ENCODE measurements at regions not wholly inside any gene's neighbourhood (a gene's known extent, or its start where the extent isn't known, plus 50 kb on each side); places are given as distances from the start of the nearest gene placed in this dataset.
"Not testable (repeated sequence)": the region's sequence is repeated elsewhere in the genome, so short reads cannot be mapped to it uniquely, and the experiment has no call there.

DNA sequence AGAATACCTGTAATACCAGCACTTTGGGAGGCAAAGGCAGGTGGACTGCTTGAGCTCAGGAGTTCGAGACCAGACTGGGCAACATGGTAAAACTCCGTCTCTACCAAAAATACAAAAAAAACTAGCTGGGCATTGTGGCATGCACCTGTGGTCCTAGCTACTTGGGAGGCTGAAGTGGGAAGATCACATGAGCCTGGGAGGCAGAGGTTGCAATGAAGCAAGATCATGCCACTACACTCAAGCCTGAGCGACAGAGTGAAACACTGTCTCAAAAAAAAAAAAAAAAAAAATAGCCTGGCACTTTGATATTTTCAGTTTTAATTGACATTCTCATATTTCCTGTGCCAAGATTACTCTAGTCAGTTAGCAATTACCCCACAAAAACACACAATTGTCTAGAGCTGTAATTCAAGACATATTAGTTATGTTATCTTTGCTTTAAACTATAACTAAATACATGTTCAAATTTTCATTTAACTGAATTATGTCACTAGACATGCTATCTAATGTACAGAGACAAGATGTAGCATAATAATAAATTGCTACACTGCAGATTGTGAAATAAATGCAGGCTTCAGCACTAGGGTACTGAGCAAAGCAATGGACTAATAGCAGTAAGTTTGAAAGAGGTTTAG lies 378.2 kb upstream of the GRAMD2B start:
- no peak for DNase-seq

DNA sequence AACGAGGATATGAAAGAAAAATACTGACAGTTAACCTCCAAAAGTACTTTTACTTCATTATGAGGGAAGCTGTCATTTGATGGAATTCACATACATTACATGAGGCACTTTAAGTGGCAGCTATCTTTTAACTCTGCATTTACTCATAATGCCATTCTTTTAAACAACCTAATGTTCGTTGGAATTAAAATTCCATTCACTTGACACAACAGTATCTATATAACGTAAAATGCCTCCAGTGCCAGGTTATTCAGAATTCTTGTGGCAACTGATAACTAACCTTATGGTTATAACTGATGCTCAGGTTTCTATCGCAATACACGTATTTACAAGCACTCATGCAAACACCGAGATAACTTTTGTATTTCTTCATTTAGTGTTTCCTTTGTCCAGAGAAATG lies 376.9 kb upstream of the GRAMD2B start:
- no peak for DNase-seq

DNA sequence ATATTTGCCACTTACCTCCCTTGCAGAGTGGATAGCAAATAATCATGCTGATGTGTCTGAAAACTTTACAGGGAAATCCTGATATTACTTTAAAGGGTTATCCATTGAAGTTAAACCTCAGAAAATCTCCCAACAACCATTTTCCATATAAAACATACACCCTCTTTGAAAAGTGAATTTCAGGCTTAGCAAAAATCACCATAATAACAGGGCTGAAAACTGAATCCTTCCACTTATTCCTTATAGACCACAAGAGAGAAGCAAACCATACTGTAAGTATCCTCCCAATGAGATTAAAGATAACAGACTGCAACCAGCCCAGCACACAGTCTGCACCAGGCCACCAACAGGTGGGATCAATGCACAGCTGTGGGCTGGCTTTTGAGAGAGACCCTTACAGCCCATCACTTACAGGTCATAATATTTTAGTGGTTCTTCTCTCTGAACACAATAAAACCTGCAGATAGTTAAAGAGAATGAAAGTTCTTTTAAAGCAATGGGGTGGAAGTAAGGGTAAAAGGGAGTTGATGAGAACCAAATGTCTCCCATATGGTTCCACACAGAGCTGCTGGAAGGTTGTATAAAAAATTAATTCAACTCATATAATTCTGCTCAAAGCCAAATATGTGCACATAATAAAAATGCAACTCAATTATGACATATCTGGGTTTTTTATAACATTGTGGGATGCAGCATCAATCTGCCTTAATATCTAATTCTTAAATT lies 376.2 kb upstream of the GRAMD2B start:
- DNase-seq: no peak

DNA sequence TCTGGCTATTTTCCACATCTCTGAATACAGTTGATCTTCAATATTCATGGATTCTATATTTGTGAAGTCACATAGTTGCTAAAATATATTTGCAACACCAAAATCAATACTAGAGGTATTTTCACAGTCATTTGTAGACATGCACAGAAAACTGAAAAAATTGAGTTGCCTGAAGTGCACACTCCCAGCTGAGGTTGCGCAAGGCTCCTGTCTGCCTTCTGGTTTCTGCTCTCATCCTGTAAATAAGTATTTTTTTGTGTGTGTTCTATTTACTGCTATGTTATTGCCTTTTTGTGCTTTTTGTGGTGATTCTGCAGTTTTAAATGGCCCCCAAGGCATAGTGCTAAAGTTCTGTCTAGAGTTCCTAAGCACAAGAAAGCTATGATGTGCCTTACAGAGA lies 371.1 kb upstream of the GRAMD2B start:
- DNase-seq: no peak

DNA sequence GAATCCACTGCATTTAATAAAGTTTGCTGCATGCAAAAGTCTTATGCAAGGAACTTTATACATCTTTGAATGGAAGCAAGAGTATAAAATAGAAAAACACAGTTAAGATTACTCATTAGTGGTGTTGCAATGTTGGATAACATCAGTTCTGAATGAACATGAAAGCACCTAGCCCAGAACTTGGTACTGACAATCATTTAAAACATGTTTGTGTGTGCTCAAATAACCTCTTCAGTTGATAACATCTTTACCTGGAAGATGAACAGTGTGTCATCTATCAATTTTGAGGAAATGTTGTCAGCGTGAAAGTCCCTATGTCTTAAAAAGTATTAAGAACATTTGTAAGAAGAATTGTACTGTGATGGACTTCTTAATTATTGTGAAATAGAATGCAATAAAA lies 370.4 kb upstream of the GRAMD2B start:
- DNase-seq: no peak

DNA sequence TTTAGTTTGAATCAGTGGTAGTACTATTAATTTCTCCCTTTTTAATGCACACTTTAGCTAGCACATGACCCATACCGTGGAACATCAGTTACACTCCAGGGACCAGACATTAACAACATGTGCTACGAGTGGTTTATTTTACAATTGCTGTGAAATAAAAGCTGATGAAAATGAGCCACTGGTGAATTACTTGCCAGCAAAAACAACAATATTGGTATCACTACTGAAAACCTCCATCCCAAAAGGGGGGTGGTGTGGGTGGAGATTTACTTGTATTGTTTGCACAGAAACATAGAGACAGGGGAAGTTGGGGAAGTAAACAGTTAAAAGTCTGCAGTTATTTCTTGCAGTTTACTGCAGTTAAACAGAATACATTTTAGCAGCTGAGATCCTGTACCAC lies 369.6 kb upstream of the GRAMD2B start:
- no peak for DNase-seq

DNA sequence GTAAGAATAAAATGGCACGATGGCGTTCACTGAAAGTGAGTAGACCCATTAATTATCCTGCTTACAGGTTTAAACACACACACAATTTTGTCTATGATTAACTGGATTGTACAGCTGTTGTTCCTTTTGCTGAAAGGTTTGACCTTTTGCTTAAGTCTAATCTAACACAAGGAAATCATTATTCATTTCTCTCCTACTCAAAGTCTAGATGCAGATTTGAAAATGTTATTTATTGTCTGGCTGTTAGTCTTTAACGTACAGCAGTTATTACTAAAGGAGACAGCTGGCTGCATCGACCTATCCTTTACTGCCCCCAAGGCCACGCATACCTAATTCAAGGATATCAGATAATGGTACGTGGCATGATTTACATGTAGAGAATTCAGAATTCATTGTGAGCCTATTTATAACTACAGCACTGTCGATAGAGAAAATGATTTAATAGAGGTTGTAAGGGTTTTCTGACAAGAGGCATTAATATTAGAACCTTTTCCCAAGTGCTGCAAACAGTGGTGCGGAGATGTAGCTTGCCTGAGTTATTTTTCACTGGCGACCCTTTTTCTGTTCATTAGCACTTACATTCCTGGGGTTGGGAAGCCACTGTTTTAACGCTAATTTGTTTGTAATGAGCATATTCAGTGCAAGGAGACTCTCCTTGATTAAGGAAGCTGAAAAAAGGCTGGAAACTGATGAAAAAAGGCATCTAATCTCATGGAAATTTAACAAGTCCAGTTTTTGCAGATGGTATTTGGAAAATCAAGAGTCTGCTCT lies 368.4 kb upstream of the GRAMD2B start:
- no peak for DNase-seq

DNA sequence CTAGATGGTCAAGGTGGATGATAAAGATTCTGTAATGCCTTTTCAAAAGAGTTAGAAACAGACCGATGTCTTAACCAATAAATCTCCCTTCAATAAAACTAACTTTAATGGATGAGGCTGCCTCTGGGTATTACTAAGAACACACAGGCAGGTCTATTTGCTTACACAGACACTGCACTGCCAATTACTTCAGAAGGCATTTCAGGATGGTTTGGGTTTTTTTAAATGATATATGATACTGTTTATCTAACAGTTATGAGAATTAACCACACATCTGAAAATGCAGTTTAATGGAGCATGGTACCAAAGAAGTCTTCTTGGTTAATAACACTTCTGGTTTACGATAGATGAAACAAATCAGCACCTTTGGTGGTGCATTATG lies 367.9 kb upstream of the GRAMD2B start:
- no peak for DNase-seq

DNA sequence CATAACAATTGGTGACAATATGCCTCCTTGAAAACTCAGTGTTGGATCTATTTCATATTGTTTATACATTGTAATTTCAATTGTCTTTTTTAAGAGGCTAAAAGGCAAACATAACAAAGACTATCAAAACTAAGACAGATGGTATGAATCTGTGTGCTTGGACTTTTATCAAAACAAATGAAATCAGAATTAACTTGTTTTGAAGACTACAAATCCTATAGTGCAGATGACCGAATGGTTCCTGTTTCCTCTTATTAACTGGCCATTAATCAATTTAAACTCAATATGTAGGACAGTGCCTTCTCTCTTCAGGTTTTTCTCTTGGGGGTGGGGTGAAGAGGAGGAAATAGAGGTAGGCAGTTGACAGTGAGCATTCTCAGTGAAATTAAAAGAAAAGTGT lies 366.9 kb upstream of the GRAMD2B start:
- no peak for DNase-seq

DNA sequence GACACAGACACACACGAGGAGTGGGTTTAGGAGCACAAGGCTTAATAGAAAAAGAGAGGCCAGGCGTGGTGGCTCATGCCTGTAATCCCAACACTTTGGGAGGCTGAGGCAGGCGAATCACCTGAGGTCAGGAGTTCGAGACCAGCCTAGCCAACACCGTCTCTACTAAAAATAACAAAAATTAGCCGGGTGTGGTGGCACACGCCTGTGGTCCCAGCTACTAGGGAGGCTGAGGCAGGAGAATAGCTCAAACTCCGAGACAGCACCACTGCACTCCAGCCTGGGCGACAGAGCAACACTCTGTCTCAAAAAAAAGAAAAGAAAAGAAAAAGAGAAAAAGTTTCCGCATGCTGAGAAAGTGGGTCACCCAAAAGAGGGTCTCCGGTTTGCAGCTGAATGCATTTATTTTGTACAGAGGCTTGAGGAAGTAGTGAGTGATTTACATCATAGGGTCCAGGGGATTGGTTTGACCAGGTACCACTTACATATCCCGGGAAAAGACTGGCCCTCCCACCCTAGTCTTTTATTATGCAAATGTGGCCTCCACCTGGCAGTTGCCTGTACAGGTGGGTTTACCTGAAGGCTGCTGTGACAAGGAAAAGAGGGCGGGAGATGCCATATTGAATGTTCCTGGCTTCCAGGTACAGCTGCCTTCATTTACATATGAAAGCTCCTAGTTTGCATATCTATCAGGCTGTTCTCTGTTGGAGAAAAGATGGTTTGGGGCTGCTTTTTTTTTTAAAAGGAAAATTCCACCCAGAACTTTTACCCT lies 366.2 kb upstream of the GRAMD2B start:
- DNase-seq: no peak

DNA sequence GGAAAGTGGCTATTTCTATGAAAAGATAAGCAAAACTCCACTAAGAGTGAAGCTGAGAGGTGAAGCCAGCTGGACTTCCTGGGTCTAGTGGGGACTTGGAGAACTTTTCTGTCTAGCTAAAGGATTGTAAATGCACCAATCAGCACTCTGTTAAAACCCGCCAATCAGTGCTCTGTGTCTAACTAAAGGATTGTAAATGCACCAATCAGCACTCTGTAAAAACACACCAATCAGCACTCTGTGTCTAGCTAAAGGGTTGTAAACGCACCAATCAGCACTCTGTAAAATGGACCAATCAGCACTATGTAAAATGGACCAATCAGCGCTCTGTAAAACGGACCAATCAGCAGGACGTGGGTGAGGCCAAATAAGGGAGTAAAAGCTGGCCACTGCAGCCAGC lies 364.8 kb upstream of the GRAMD2B start:
- DNase-seq: not testable (repeated sequence)

DNA sequence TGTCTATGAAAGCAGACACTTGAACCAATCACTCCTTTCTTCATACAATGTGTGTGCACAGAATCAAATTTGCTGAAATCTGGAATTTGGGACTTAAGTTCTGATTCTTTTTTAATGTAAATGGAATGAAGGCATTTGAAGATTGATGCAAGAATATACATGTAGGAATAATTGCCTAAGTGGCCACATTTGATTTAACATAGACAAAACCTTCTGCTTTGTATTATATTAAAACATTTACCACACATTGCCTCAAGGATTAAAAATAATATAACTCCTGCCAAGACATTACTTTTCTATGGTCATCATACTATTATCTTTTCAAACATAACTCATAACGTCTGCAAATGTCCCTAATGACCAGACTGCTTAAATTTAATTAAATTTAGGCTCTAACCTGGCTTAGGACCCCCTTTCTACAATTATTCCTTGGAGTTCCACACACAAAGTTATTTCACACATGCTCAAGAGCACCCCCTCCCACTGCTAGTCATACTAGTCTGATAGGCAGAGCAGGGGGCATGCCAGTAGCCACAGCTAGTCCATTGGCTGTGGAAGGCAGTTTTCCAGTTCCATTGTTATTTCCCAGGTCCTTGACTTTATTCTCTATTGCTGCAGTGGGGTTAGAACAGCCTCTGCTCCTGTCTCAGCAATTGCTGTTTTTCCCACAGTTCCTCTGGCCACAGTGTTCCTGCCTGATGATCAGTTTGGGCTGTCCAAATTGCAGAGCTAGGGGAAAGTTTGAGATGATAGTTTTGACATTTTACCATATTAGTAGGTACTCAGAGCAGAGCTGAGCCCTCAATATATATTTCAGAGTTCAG lies 360.6 kb upstream of the GRAMD2B start:
- no peak for DNase-seq

DNA sequence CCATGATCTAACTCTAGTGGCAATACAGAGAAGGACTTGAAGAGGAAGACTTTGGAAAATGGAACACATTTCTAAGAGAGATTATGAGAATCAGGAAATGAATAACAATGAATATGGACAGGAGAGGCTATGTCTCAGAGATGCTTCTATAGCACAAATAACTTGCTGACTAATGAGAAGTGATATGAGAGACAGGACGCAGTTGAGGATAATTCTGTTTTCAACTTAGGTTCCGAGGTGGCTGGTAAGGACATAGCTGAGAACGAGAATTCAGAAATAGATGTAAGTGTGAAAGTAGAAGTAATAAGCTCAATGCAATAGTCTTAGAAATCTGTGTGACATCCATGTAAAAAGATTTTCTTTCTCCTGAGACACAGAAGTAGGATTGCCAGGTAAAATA lies 358.1 kb upstream of the GRAMD2B start:
- DNase-seq: no peak

DNA sequence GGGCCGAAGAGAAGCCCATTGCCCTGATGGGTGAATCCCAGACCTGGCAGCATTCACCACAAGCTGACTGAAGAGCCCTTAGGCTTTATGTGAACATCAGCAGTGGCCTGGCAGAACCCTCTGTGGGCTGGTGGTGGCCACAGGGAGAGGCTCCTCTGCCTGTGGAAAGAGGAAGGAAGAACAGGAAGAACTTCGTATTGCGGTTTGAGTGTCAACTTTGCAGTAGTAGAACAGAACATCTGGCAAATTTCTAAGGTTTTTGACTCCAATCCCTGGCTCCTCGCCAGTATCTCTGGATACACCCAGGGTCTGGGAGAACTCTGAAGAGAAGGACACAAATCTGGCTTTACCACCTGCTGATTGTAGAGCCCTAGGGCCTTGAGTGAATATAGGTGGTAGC lies 356.4 kb upstream of the GRAMD2B start:
- no peak for DNase-seq

DNA sequence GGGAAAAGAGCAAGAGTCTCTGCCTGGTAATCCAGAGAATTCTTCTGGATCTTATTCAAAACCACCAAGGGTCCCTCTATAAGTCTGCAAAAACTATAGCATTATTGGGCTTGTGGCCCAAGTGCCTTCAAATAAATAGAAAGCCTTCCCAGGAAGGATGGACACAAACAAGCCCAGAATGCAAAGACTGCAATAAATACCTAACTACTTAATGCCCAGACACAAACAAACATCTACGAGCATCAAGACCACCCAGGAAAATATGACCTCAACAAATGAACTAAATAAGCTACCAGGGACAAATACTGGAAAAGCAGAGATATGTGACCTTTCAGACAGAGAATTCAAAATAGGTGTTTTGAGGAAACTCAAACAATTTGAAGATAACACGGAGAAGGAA lies 355.8 kb upstream of the GRAMD2B start:
- DNase-seq: no peak

DNA sequence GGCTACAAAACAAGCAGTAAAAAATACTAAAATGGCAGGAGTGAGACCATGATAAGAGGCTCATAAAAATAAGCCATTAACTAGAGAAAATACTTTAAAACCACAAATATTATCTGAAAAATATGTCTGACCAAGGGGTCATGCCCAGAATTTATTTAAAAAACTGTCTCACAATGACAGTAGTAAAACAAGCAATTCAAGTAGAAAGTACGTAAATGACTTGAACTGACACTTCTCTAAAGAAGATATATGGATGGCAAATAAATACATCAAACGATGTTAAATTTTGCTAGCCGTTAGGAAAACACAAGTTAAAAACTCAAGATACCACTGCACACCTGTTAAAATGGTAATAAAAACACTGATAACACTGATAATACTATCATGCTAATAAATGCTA lies 353.9 kb upstream of the GRAMD2B start:
- DNase-seq: no peak

DNA sequence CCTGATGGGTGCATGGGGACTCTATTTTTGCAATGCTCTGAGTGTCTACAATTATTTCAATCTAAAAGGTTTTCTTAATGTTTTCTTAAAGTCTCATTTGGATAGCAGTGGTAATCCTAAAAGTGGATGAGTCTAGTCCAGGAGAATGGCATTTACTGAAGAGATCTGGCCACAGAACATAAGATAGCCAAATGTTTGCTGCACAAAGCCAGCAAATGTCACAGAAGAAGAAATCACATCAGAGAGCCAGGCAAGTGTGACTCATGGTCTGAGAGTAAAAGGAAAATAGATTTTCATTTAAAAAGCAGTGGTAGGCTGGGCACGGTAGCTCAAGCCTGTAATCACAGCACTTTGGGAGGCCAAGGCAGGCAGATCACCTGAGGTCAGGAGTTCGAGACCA lies 352.7 kb upstream of the GRAMD2B start:
- DNase-seq: no peak

DNA sequence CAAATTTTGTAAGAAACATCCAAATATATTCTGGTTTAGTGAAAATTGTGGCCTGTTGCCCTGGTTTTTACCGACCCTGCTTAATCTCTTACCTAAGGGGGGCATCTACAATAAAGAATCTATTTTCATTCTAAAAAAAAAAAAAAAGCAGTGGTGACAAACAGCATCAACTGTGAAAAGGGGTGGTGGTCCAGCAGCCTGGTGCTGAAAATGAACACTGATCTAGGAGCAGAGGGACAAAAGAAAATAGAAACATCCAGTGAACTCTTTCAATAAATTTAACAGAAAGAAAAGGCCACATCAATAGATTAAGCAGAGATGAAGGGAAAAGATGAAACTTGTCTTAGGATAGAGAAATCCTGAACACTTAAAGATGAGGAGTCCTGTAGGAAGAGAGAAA lies 348.7 kb upstream of the GRAMD2B start:
- no peak for DNase-seq

DNA sequence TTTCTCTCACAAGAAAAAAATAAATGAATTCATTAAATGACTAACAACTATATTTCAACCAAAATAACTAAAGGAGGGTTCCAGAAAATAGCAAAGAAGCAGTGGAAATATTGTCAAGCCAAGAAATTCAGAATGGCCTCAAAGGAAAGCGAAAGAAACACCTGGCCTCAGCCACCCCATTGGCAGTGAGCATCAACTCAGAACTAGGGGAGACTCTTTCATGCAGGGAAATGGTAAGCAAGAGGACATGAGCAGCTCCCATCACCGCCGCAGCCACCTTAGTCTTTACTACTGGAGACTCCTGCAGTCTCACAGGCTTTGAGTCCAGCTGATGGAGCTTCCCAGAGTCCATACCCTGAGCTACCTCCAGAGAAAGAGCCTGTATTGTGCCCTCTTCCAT lies 343.9 kb upstream of the GRAMD2B start:
- DNase-seq: no peak

DNA sequence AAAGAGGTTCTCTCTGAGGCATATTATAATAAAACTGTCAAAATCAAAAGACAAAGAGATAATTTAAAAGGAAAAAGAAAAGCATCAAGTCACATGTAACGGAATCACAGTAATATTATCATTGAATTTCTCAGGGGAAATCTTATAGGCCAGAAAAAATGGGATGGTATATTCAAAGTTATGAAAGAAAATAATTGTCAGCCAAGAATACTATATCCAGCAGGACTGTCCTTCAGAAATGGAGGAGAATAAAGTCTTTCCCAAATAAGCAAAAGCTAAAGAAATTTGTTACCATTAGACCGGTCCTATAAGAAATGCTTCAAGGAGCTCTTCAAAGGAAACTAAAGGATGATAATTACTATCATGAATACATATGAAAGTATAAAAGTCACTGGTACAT lies 342.0 kb upstream of the GRAMD2B start:
- DNase-seq: no peak

DNA sequence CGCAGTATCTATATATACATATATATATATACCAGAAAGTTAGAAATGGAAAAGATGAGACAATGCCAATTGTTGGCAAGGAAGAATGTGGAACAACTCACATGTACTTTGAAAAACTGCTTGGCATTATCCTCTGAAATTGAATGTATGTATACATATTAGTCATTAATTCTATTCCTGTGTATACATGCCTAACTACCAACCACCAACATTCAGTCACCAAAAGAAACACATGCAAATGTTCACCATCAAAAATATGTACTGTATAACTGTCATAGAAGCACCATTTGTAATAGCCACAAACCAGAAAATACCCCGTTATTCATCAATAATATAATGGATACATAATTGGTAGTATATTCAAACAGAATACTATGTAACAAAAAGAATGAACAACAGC lies 330.2 kb upstream of the GRAMD2B start:
- no peak for DNase-seq

DNA sequence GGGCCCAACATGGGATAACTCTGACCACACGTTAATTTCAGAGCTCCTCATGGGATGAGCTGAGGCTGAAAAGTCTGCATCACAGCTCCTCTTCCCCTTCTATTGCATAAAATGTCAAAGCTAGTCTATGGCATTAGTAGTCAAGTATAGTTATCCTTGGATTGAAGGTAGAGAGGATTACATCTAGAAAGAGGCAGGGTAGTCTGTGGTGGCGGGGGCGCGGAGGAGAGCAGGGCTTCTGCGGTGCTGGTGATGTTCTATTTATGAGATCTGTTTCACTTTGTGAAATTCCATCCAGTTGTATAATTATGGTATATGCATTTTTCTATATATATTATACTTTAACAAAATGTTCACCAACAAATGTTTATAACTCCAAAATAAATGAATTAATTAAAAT lies 329.5 kb upstream of the GRAMD2B start:
- no peak for DNase-seq

DNA sequence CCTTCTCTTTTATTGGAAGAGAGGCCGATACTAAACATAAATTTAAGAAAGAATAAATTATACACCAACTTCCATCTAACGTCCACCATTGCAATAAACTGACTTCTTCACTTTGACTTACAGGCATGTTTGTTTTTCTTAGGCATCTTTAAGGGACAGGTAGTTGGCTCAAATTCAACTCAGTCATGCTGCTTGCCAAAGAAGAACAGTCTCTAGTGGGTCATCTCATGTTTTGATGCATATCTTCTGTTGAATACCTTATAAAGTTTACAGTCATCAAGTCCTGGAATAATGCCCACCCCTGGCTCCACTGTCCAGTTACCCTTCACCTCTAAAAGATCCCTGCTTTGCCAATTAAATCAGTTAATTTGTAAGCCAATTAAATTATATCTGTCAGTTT lies 328.2 kb upstream of the GRAMD2B start:
- no peak for DNase-seq

Data from effector CD4-positive, alpha-beta T cell (primary cell).